HUDEP-2 (cell line): ENCODE measurements at regions not wholly inside any gene's neighbourhood (a gene's known extent, or its start where the extent isn't known, plus 50 kb on each side); places are given as distances from the start of the nearest gene placed in this dataset.

Source experiments
- DNase-seq, 76 experiments: peaks; one replicate each; lab custom pipeline; 2025; ENCODE audit not compliant: unreplicated experiment in 76 of 76; lab: John Stamatoyannopoulos, UW

DNA sequence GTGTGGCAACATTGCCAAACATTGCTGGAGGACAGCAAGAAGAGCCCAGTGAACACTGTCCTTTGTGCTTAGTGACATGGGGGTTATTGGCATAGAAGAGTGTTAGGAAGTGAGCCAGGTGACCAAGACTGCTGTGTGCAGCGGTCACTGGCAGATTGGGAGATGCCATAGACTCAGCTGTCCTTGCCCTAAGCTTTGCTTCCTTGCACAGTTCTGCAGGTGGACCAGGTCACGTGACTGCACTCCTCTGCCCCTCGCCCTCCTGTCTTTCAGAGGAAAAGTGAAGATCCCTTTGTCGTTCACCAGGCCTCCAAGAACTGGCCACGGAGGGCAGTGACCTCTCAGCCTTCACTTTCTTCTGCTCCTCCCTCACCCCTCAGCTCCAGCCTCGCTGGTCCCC is 215.6 kb upstream of the SMIM21 start:
- DNase-seq: no peak

DNA sequence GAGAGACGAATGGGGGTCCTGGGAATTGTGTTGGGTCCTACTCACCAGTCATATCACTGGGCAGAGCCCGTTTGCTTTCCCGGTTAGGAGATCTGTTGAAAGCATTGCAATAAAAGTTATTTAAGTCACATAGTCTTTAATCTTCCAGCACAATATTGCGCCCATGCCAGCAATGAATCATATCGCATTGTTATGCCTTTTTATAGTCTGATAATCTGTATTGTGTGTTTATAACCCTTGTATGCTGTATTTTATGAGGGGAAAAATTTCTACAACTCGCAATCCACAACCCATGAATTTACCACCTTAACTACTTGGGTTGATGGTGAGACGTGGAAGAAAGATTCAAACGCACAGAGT is 211.9 kb upstream of the SMIM21 start:
- no peak for DNase-seq

DNA sequence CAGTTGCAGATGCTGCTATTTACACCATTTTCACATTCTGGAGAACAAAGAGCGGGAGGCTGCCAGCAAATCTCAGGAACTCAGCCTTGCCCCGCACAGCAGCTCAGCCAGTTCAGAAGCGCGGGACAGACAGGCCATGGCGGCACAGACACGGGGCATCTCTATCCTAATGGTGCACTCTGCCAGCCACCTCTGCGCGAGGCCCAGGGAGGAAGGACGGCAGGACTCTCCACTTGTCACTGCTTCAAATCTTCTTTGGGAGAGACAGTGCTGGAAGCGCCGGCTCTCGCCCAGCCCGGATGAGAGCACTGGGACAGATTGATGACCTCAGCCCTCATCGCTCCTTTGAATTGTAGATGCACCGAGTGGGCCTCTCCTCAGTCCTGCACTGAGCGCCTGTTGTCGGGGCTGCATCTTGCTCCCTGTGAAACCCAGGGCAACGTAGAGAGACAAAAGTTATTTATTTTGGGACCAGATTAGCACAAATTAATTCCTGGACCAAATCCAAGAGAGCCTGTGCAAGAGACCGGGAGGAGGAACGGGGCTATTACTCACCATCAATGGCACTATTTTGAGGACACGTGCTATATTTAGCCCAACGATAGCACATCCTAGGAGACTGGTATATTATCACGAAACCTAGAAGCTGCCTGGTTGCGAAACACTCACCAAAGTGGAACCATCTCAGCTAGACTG is 211.4 kb upstream of the SMIM21 start:
- DNase-seq: no peak

DNA sequence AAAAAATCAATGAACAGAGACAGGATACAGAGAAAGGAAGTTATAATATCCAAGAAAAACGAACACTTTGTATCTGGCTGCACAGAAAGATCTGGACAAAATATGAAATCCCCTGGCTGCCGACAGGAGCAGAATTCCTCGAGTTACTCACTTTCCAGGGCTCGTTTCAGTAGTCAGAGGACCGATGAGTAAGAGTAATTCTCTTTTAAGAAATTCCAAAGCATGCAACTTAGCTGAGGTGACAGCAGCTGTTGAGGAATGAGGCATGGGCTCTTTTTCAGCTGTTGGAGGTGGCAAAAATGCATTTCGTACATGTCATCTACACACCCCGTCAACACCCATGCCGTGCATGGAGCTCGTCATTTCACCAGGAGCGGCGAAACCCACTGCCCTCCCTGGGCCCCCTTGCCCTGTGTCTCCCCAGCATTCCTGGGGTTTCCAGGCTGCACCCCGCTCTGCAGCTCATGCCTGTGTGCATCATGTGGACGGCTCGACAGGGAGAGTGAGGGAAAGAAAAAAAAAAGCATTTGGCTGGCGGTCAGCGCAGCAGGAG is 210.8 kb upstream of the SMIM21 start:
- no peak for DNase-seq

DNA sequence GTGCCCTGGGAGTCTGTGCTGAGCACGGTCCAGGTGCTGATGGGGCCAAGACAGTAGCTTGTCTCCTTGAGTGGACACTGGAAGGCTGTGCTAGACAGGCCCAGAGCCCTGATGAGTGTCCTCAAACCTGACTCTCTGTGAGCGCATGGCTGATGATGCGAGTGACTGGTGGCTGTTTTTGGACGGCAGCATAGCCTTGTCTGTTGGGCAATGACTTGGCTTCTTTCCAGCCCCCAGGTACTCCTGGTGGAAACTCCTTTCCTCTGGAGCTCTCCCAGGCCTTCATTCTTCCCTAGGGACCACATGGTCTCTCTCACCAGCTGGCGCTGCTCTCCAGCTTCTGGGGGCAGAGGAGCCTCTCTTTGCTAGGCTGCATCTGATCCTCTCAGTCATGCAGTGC is 207.6 kb upstream of the SMIM21 start:
- DNase-seq: no peak

DNA sequence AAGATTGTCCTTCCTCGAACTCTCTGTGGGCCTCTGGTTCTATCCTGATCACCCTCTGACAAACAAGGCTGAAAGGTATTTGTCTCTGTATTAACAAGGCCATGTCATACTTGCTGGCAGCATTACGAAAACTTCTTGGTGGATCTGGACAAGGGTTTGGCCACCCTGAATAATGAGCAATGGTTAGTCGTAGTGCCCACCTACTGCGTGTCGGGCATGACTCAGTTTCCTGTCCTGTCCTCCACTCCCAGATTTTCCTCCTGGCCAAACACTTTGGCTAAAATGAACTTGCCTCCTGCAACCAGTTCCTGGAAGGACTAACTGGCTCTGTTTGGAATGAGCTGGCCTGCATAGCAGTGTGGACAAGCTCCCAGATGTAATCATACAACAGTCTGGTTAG is 198.5 kb upstream of the SMIM21 start:
- DNase-seq: no peak

DNA sequence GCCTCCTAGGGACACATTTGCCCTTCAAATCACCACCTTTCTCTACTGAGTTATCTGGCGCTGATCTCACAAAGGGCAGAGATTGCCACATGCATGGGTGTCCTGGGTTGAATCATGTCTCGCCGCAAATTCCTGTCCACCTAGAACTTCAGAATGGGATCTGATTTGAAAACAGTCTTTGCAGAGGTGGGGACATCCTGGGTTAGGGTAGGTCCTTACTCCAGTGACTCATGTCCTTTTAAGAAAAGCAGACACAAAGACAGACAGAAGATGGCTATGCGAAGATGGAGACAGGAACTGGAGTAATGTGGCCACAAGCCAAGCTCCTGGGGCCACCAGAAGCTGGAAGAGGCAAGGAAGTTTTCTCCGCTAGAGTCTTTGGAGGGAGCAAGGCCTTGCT is 197.4 kb upstream of the SMIM21 start:
- no peak for DNase-seq

DNA sequence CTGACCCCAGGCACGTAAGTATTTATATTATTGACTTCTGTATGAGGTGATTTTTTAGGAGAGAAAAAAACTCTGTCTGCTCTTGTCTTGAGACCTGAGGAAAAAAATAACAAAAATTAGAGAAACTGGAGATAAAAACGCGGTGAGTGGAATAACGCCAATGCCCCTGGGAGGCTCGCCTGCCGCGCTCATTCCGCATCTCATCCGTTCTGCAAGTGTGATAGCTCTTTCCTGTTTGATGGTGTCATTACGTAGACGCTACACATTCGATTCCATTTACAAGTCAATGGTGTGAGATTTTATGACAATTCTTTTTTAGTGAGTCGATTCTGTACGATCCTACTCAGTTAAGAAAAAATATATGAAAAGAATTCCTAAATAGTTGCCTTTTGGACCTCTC is 194.3 kb upstream of the SMIM21 start:
- DNase-seq: no peak

DNA sequence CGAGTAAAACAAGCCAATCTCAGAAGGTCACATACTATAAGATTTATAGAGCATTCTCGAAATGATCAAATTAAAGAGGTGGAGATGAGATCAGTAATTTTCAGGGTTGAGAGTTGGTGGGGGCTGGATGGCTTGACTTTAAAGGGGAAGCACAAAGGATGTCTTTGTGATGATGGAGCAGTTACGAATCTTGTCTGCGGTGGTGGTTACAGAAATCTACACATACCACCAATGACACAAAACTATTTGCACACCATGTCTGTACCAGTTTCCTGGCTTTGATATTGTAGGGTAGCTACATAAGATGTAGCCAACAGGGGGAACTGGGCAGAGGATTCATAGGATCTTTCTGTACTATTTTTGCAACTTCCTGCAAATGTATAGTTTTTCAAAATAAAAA is 190.6 kb upstream of the SMIM21 start:
- DNase-seq: no peak

DNA sequence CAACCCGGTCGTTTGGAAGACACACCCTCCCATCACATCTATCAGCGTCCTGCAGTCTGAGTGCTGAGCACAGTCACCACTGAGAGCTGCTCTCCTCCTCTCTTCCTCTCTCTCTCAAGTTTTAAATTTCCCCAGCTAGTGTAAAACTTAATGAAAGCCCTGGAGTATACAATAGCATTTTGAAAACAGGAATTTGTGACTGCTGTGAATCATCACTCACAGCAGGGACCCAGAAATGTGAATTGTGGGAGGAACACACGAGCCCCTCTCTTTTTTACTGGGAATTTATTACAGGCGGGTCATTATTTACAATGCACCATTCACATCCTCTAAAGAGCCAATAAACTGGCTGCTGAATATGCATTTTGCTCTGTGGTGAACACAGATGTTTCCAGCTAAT is 185.0 kb upstream of the SMIM21 start:
- DNase-seq: no peak

DNA sequence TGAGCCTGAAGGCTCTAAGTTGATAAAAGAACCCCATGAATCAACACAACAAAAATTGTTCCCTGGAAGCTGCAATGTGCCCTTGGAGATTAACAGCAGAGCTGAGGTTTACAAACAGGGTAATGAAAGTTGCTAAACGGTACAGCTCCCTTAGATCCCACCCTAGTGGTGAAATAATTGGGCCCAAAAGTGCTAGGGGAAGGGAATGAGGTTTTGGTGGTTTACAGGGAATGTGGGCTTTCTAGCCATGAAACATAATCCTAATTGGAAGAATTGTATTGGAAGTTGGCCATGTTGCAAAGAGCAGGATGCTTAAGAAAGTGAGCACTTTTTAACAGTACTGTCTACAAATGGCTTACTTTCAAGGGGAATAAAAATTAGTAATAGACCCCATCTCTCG is 180.2 kb upstream of the SMIM21 start:
- DNase-seq: no peak

DNA sequence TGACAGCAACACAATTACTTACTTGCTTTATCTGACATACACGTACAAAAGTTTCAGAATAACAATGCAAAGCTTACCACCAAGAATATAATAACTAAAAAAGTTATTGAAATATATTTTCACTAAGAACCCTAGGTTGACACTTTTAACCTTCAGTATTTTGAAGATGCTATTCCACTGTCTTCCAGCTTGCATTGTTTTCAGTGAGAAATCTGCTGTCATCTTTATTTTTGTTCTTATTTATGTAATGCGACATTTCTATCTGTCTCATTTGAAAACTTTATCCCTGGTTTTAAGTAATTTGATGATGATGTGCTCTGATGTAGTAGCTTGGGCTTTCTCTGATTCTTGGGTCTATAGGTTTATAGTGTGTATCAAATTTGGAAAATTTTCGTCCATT is 165.0 kb upstream of the SMIM21 start:
- no peak for DNase-seq

DNA sequence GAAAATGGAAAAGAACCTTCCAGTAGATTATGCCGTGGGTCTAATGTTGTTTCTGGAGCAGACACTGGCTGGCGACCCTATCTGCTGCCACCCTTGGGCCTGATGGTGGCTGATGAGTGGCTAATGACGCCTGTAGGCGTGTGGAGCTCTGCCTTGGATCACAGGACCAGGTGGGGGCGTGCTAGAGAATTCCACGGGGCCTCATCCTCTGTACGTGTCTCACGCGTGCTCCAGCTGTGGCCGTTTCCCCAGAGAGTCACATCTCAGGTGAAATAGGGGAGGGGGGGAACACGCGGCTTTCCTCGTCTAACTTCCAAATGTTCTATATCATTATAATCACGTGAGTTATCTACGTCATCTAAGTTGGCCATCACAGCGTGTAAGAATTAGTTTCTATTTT is 160.9 kb upstream of the SMIM21 start:
- no peak for DNase-seq

DNA sequence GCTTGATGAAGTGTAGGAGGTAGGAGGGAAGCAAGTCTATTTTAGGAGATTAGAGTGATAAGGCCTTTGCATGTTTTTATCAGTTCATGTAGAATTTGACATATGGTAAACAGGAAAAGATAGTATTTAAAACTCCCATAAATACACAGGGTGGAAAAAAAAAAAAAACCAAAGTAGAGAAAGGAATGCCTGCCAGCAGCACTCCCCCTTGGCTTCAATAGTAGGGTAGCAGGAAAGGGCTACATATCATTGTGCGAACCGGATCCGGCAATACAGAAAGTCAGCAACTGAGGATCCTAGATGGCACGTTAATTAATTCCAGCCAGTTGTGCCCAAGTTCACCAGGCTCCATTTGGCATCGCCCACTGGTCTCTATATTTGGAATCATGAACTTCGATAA is 159.6 kb upstream of the SMIM21 start:
- DNase-seq: no peak

DNA sequence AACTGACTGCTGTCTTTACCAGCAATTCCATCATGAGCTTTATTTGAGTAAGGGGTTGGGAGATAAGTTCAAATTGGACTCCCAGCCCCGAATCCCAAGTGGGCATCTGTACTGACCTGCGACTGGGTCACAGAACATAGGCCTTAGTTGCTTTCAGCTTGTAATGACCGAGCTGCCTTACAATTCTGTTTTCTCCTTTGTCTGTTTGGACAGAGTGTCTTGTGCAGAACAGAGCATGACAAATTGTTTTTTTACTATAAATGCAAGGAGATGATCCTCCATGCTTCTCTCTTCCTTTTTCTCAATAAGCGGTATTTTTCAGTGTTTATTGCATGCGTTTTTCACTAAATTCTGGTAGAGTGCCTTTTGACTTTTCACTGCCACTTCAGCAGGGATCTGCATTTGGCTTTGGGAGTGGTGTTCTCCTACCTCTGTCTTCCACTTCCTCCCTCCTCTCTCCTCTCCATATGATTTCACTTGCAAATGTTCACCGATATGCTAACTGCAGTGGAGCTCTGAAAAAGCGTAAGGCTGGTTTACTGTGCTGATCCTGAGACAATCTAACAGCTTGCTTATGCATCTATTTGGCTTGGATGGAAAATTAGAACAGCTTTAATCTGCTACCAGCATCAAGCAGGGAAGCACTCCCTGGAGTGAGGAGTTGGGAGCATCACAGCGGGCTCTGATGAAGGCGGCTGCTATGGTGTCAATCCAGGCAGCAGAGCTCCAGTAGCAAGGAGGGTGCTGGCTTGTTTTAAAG is 158.8 kb upstream of the SMIM21 start:
- DNase-seq: no peak

DNA sequence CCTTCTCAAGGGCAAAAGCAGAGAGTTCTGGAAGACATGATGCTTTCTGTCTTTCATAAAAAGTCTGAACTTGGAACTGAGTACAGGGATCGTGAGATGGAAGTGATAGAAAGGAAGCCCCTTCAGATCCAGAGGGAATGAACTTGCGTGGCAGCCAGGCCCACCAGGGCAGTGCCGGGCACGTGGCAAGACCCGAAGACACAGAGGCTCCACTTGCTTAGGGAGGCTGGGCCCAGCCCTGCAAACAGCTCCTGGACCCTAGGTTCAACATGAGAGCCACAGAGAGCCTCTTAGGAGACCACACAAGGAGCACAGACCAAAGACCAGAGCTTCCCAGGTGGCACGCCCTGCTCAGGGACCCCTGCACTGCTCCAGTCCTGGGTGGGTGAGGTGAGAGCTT is 155.4 kb upstream of the SMIM21 start:
- DNase-seq: no peak

DNA sequence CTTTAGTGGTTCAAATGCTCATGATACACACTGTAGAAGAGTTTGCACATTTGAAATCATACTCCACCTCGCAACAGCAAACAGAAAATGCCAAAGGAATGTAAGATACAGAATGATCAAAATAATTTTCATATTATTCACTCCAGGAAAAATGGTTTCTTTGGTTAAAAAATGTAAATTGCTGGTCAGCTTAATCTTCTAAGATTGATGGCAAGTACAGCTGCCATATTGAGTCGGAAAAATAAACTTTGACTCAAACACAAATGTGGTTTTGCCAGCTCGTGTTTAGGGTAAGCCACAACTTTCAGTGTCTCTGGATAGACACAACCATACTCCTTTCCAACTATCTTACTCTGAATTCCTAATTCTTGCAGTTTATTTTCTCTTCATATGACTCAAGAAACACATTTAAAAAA is 154.9 kb upstream of the SMIM21 start:
- DNase-seq: no peak

DNA sequence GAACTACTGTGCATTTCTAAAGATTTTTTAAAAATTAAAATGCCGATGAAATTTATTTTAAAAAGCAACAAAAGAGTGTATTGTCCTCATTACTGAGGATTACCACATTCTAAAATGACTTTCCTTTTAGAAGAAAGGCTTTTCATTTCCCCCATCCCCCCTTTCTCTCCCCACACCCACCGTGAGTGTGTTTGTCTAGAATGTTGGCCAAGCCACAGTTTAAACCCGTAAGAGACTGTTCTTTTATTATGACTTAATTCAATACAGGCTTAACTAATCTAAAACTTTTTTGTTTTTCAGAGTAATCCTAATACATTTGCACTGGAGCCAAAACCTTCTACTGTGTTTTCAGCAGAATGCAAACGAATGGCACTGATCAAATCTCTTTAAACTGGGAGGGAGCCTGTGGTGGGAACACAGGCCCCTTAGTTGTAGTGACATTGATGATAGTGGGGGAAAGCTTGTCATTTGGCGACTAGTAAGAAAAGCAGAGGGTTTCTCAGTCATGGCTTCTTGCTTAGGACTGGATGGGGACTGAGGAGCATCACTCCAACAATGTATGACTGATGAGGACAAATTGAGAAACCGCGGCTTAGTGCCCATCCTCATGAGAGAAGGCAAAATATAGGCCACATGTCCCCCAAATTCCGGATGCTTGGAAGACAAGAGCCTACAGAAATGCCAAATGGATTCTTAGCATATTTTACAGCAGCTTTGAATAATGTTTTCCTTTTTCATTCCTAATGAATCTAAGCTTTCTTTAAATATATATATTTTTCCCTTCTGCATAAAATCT is 154.0 kb upstream of the SMIM21 start:
- DNase-seq: no peak

DNA sequence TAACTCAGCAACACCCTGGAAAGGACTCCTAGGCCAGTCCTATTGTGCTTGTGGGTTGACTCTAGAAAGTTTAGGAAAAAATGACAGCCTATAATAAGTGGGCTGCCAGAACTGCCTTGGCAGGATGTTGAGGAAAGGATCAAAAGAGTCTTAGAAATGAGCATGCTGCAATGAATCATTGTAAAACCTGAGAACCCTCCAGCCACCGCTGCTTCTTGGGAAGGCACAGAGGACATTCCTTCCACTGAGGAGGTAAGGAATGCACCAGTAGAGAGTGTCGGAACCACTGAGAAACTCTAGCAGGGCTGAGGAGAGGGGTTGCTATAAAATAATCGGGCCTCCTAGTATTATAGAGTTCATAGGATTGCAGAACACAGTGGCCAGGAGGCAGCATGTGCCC is 146.7 kb upstream of the SMIM21 start:
- DNase-seq: no peak

DNA sequence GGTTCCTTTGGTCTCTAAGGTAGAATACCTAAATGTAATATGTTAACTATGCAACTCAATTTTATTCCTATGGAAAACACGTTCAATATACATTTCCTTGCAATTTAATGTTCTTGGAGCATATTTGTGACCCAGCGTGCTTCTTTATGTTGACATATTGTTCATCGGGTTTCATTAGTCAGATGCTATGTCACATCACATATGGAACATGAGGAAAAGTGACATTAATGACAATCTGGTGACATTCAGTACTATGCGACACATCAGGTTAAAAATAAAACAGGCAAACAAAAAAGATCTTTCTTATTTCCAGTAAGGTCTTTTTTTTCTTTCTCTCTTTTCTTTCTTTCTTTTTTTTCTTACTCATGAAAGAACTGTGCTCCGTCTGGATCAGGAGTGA is 135.6 kb upstream of the SMIM21 start:
- no peak for DNase-seq

DNA sequence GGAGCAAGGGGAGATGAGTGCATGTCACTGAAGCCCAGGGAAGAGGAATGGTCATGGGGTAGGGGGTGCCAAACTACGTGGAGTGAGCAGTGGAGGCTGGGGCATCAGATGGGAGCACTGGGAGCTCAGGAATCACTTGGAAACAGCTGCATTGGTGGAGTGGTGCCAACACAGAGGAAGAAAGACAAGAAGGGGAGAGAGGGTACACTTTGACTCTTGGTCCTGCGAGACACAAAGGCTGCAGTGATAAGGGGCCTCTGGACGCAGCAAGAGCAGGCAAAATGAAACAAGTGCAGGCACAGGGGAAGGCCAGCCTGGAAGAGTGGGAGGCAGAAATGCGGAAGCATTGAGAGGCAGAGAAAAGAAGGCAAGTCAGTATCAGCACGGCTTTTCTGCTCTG is 134.7 kb upstream of the SMIM21 start:
- no peak for DNase-seq

DNA sequence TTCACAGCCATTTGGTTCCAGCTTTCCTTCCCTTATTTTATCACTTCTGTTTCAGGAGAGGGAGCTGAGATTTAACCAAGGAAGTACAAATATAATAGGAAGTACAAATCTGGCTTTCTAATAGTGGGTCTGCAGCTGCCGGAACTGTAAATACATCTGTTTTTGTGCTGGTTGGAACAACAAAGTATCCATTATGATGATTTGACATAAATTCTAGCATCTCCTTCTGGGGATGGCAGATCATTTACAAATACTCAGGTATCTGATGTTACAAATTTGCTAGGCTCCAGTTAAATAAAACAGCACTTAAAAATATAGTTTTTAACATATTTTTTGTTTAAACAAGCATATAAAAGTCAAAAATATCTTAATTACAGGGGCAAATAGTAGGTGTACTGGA is 131.3 kb upstream of the SMIM21 start:
- DNase-seq: no peak
